ENCODE measurements at regions not wholly inside any gene's neighbourhood (a gene's known extent, or its start where the extent isn't known, plus 50 kb on each side); places are given as distances from the start of the nearest gene placed in this dataset.
A peak's percentile ranks its signal among the peaks of the same experiment; 100 is the strongest.
"Not testable (repeated sequence)": the region's sequence is repeated elsewhere in the genome, so short reads cannot be mapped to it uniquely, and the experiment has no call there.

DNA sequence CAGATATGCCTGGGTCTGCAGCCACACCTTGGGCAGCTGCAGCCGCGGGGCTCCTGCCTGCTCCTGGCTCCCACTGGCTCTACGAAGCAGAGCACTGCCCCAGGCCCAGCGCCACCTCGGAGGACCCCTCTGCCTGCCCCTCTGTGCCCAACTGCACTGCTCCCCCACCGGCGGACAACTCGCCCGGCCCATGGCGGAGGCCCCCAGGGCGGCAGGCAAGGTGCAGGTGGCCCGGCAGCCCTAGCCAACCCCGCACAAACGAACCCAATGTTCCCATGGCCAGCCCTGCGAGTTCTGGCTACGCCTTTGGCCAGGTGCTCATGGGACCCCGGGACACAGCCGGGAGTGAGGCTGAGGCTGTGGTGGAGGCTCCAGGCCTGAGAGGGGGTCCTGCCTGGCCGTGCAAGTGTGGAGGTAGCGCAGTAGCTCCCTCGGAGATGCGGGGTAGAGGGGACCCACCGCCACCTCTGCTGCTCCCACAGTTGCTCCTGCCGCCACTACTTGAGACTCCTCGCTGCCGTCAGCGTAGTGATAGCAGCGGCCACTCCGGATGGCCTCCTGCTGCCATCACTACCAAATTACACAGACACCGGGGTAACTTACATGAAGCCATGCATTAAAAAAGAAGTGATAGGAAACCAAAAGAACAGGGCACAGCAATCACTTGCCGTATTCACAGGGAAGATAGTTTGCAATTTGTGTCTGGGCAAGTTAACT is 97.3 kb upstream of the SP4 start:
- DNase-seq, result no peak

GRCh38 chr7:21334906-21335305 is 93.0 kb upstream of the SP4 start:
- DNase-seq, result no peak

GRCh38 chr7:21336743-21337142 is 91.1 kb upstream of the SP4 start:
- DNase-seq, result no peak

DNA sequence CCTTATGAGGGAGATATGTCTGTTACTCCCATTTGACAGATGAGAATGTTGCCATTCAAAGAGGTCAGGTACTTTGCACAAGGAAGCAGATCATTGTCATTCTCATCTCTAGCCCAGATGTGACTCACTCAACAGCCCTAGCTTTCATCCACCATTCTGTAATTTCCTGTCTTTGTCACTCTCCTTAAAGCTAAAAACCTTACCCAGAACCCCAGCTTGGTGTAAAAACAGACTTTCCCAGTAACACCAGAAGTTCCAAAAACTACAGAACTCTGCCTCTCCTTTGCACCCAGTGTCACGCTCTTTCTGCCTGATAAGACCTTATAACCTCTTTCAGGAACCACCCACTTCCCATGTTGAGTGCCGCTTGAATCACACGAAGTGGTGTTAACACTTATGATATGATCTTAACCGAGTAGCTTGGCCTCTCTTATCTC is 89.1 kb upstream of the SP4 start:
- DNase-seq, result no peak

GRCh38 chr7:21344900-21345299 is 83.0 kb upstream of the SP4 start:
- not testable (repeated sequence) for DNase-seq

GRCh38 chr7:21345361-21345760 is 82.5 kb upstream of the SP4 start:
- DNase-seq, result no peak

GRCh38 chr7:21346297-21346696 is 81.6 kb upstream of the SP4 start:
- no peak for DNase-seq

DNA sequence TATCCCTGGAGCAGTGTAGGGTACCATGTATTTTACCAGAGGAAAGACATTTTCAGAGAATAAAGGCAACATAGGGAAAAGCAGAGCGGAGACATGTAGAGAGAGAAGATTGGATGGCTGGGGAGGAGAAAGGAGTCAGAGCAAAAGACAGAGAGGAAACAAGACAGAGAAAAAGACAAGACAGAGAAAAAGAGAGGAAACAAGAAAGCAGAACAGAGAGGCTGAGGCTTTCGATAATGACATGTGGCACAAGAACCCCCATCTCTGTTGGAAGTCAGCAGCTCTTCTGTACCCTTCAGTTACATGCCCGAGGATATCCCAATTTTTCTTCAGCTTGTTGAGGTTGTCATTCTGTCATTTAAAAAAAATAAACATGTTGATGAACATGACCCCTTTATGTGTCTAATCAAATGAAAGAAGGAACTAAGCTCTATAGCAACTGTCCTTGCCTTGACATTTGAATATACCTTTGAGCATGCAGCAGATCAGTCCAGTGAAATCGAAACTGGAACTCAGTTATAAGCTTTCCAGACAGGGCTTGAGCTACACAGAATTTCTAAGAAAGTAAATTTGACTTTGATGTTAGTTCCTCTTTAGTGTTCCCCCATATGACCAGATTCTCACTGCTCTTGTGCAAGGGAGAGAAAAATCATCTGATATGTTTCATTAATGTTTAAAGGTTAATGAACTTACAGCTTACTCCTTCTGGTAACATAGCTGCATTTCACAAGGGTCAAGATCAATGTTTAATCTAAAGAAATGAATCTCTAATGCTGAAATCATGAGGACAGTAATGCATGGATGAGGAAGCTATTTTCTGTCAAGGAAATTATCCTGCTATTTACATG is 75.1 kb upstream of the SP4 start:
- DNase-seq, result no peak

DNA sequence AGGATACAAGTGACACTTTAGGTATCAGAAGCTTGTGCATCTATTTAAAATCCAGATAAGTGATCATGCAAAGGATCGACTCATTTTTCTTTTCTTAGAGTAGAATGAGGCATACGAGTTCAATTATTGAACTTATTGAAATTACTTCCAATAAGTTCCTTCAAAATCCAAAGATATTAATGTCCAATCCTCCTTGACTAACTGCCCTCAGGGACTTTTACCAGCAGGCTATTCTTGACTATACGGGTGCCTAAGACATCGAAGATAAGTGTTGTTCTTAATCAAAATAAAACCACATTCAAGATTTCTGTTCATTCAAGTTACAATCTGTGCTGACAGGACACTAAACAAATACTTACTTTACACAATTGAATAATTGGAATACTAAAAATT is 74.5 kb upstream of the SP4 start:
- DNase-seq, result no peak

GRCh38 chr7:21354284-21354683 is 73.6 kb upstream of the SP4 start:
- DNase-seq, result no peak

DNA sequence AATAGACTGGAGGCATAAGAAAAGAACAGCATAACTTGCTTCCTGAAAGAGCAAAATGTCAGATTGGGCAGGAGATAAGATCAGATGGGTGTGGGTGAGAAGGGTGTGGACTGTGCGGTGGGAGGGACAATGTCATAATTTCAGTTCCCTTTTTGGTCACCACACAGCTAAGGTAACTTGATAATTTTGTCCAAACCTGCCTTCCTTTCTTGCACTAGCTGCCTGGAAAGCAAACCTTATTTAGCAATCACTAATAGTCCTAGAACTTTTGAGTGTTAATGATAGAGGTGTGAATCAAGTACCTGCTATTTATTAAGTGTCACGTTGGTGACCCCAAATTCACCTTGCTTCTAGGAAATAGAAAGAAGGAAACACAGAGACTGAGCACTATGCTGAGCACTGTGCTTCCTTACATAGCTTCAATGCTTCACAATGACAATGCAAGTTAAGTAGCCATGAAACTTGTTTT is 72.4 kb upstream of the SP4 start:
- no peak for DNase-seq

- DNase-seq, result no peak
These were observed 71.3 kb upstream of the SP4 start for GRCh38 chr7:21356616-21357015.

- no peak for DNase-seq
These were observed 70.5 kb upstream of the SP4 start for GRCh38 chr7:21357151-21358097.

DNA sequence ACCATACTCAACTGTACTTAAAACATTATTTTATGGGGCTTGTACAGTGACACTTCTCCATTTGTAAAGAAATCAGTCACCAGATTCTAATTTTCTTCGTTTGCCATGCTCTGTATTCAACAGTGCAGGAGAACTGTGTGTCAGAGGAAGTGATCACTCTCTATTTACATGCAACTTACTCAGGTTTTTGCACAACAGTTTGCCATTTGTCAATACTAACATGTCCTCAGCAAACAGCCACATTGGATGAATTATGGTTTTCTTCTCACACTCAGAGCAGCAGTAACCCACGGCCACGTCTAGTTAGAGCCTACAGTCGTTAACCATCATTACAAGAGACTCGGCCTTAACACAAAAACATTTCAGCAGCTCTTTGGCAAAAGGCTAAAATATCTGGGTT is 69.2 kb upstream of the SP4 start:
- DNase-seq, result no peak

GRCh38 chr7:21359163-21359562 is 68.7 kb upstream of the SP4 start:
- no peak for DNase-seq

- DNase-seq, result no peak
These were observed 66.3 kb upstream of the SP4 start for GRCh38 chr7:21361413-21362125.

DNA sequence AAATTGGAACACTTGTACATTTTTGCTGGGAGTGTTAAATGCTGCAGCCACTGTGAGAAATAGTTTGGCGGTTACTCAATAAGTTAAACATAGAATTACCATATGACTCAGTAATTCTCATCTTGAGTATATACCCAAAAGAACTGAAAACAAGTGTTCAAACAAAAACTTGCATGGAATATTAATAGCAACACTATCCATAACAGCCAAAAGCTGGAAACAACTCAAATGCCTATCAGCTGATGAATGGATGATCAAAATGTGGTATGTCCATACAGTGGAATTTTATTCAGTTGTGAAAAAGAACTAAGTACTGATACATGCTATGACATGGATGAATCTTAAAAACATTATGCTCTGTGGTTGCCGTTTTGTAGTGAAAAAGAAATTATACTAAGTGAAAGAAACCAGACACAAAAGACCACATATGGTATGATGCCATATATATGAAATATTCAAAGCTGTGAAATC is 63.0 kb upstream of the SP4 start:
- DNase-seq, result no peak

- DNase-seq, result peak; percentile 85
These were observed 61.8 kb upstream of the SP4 start for GRCh38 chr7:21365866-21366624.

- DNase-seq, result peak; percentile 88
These were observed 60.8 kb upstream of the SP4 start for GRCh38 chr7:21367081-21367480.

DNA sequence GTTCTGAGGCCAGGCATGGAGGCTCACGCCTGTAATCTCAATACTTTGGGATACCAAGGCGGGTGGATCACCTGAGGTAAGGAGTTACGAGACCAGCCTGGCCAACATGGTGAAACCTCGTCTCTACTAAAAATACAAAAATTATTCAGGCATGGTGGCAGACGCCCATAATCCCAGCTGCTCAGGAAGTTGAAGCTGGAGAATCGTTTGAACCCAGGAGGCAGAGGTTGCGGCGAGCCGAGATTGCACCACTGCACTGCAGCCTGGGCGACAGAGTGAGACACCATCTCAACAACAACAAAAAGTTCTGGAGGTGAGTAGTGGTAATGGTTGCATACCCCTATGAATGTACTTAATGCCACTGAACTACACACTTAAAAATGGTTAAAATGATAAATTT is 60.3 kb upstream of the SP4 start:
- no peak for DNase-seq

DNA sequence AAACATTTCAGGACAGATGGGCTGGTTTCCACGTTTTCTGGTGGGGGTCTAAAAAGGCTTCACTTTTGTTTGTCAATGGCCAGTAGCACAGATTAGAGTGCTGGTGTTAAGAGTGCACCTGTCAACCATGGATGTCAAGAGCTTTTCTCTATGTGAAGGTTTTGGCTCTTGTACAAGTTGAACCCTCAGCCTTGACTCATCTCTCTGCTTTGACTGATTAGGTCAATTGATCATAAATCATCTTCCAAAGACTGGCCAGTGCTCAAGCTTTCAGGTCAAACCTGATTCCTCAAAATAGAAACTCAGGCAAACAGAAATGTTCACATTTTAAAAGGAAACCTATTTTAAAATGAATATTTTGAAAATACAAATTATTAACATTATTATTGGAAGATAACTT is 59.6 kb upstream of the SP4 start:
- peak; percentile 41 for DNase-seq

Measured in NCI-H2029 (cell line).